ENCODE measurements at regions not wholly inside any gene's neighbourhood (a gene's known extent, or its start where the extent isn't known, plus 50 kb on each side); places are given as distances from the start of the nearest gene placed in this dataset.

DNA sequence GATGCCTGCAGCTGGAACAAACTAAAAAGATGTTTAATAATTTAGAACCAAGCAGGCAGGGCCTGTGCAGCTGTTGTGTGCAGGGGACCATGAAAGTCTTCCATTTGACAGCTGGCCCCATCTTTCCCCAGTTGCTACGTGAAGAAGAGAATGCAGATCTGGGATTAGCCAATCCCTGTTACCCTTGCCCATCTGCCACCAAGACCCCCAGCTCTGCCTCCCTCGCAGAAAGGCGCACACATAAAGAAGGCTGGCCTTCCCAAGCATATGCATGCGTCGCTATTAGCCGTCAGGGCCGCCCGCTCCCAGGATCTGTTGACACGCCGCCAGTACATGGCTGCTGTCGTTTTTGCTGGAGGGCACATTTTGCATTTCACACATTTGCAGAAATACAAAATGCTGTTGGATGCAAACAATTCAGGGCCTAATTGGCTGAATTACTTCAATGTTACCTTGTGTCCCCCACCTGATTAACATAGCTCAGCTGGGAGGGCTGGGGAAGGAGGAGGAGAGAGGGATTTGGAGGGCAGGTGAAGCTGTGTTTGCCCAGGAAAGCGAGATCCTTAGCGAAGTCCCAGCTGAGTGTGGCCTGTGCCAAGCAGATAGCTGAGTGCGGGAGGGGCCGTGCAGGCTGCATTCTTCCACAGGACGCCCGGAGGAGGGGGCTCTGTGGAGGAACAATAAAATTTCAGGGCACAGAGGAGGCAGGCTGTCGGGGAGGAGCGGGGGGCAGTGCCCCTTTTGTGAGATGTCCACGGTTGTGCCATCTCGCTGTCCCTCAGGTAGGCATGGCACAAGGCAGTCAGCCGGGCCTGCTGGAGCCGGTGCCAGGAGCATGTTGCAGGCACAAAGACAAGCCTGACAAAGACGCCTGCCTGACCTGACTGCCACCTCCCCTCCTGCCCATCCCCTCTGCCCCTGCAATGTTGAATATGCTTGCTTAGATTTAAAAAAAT, 443.0 kb upstream of the MKI67 start:
- H3K9me3 ChIP-seq (ENCODE audit: control insufficient read depth in 1 of 2, insufficient read depth in 1 of 2, low read depth in 1 of 2, low read length in 2 of 2) = no peaks in the 10 kb centered on the region
- H3K79me2 ChIP-seq (ENCODE audit: insufficient read depth, low read length) = no peaks in the 10 kb centered on the region
- H3K4me2 ChIP-seq (ENCODE audit: low read length) = no peak overlapping the region
- DNase-seq (ENCODE audit: low read depth, low spot score) (no peak), ATAC-seq (no peak)
- H2AFZ ChIP-seq (ENCODE audit: low read depth, low read length, poor library complexity, severe bottlenecking) = no peak overlapping the region
- H3K4me3 ChIP-seq (replicated peaks in 1 of 2; ENCODE audit: low read depth in 1 of 2, low read length in 2 of 2) = no peak overlapping the region
- H3K9ac ChIP-seq (ENCODE audit: low read length) = no peak overlapping the region
- BruUV-seq (replicated peaks) = no TSS peak
- ChIA-PET RAD21 (ENCODE audit: low non-redundant PET in 1 of 2, low total read pairs in 2 of 2, uncharacterized antibody in 2 of 2, unreplicated experiment in 2 of 2) (no interaction called here), POLR2A (no interaction called here), CTCF (no interaction called here)
- H3K4me1 ChIP-seq (ENCODE audit: control insufficient read depth in 1 of 2, insufficient read depth in 2 of 2, low read length in 2 of 2) = no peaks in the 10 kb centered on the region
- no peaks in the 10 kb centered on the region for H4K20me1 ChIP-seq (ENCODE audit: insufficient read depth)
- H3K36me3 ChIP-seq (ENCODE audit: control insufficient read depth in 1 of 2, insufficient read depth in 2 of 2, low read length in 2 of 2) = no peaks in the 10 kb centered on the region
- no peaks in the 10 kb centered on the region for H3K9me2 ChIP-seq (ENCODE audit: insufficient read depth)
- H3K27me3 ChIP-seq (ENCODE audit: insufficient read depth, low read length) = peaks cover 94% of the 10 kb centered on the region
- TF ChIP-seq, protein P1, sequence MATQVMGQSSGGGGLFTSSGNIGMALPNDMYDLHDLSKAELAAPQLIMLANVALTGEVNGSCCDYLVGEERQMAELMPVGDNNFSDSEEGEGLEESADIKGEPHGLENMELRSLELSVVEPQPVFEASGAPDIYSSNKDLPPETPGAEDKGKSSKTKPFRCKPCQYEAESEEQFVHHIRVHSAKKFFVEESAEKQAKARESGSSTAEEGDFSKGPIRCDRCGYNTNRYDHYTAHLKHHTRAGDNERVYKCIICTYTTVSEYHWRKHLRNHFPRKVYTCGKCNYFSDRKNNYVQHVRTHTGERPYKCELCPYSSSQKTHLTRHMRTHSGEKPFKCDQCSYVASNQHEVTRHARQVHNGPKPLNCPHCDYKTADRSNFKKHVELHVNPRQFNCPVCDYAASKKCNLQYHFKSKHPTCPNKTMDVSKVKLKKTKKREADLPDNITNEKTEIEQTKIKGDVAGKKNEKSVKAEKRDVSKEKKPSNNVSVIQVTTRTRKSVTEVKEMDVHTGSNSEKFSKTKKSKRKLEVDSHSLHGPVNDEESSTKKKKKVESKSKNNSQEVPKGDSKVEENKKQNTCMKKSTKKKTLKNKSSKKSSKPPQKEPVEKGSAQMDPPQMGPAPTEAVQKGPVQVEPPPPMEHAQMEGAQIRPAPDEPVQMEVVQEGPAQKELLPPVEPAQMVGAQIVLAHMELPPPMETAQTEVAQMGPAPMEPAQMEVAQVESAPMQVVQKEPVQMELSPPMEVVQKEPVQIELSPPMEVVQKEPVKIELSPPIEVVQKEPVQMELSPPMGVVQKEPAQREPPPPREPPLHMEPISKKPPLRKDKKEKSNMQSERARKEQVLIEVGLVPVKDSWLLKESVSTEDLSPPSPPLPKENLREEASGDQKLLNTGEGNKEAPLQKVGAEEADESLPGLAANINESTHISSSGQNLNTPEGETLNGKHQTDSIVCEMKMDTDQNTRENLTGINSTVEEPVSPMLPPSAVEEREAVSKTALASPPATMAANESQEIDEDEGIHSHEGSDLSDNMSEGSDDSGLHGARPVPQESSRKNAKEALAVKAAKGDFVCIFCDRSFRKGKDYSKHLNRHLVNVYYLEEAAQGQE (IDR thresholded peaks at IDR 0.05; ENCODE audit: low read depth) = no peak
- TF ChIP-seq EGR1 (IDR thresholded peaks at IDR 0.05; ENCODE audit: low read depth) = no peak
- H3K27ac ChIP-seq (ENCODE audit: low read depth, low read length) = no peak overlapping the region
- intact Hi-C loops (cut with micrococcal nuclease) = no loop called here

- Histone ChIP-seq H3K9me2 (ENCODE audit: insufficient read depth) (no peaks in the 10 kb centered on the region), H3K4me1 (ENCODE audit: control insufficient read depth in 1 of 2, insufficient read depth in 2 of 2, low read length in 2 of 2) (no peaks in the 10 kb centered on the region), H3K27me3 (ENCODE audit: insufficient read depth, low read length) (peaks cover 91% of the 10 kb centered on the region), H3K9ac (ENCODE audit: low read length) (no peak overlapping the region), H3K36me3 (ENCODE audit: control insufficient read depth in 1 of 2, insufficient read depth in 2 of 2, low read length in 2 of 2) (no peaks in the 10 kb centered on the region), H3K4me3 (replicated peaks in 1 of 2; ENCODE audit: low read depth in 1 of 2, low read length in 2 of 2) (no peak overlapping the region), H3K9me3 (ENCODE audit: control insufficient read depth in 1 of 2, insufficient read depth in 1 of 2, low read depth in 1 of 2, low read length in 2 of 2) (no peaks in the 10 kb centered on the region), H2AFZ (ENCODE audit: low read depth, low read length, poor library complexity, severe bottlenecking) (no peak overlapping the region), H3K27ac (ENCODE audit: low read depth, low read length) (no peak overlapping the region), H3K79me2 (ENCODE audit: insufficient read depth, low read length) (no peaks in the 10 kb centered on the region), H3K4me2 (ENCODE audit: low read length) (no peak overlapping the region), H4K20me1 (ENCODE audit: insufficient read depth) (no peaks in the 10 kb centered on the region)
- intact Hi-C loops (cut with micrococcal nuclease) = no loop called here
- DNase-seq (ENCODE audit: low read depth, low spot score) = no peak
- POLR2A ChIA-PET = no interaction called here
- RAD21 ChIA-PET (ENCODE audit: low non-redundant PET in 1 of 2, low total read pairs in 2 of 2, uncharacterized antibody in 2 of 2, unreplicated experiment in 2 of 2) = no interaction called here
- no peak for ATAC-seq
- BruUV-seq (replicated peaks) = no TSS peak
- CTCF ChIA-PET = no interaction called here
- TF ChIP-seq, protein P1 (IDR thresholded peaks at IDR 0.05; ENCODE audit: low read depth) = no peak
- no peak for TF ChIP-seq CBX3 (IDR thresholded peaks at IDR 0.05; ENCODE audit: low read depth)
- no peak for TF ChIP-seq ELF1 (IDR thresholded peaks at IDR 0.05; ENCODE audit: borderline replicate concordance, low read depth)
- TF ChIP-seq, protein P2, sequence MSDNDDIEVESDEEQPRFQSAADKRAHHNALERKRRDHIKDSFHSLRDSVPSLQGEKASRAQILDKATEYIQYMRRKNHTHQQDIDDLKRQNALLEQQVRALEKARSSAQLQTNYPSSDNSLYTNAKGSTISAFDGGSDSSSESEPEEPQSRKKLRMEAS (IDR thresholded peaks at IDR 0.05) = no peak
- TF ChIP-seq RAD21 (IDR thresholded peaks at IDR 0.05; ENCODE audit: low read depth) = no peak
- TF ChIP-seq, protein P3, sequence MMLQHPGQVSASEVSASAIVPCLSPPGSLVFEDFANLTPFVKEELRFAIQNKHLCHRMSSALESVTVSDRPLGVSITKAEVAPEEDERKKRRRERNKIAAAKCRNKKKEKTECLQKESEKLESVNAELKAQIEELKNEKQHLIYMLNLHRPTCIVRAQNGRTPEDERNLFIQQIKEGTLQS (IDR thresholded peaks at IDR 0.05) = no peak
Observed at GRCh38 chr10:128570319-128570995, 444.2 kb upstream of the MKI67 start.
